ENCODE measurements at regions not wholly inside any gene's neighbourhood (a gene's known extent, or its start where the extent isn't known, plus 50 kb on each side); places are given as distances from the start of the nearest gene placed in this dataset.

DNA sequence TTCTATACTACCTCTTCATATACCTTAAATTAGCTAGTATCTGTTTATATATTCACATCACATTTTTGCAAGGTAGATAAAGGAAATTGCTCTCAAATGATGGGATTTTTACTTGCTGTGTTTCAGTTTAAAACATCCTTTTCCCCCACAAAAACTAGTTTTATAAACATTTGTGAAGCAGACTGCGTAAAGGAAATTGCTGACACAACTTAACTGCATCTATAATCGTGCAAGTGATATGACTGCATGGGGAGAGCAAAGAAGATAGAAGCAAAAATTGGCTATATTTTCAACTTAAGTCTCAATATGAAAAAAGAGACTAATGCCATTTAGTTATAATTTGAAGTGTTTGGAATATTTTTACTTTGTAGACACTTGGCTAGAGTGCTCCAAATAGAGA lies 385.2 kb downstream of the C4orf33 start:
- DNase-seq (ENCODE audit: low read depth) (no peak), FAIRE-seq (no peak)
- TF ChIP-seq, protein P1, sequence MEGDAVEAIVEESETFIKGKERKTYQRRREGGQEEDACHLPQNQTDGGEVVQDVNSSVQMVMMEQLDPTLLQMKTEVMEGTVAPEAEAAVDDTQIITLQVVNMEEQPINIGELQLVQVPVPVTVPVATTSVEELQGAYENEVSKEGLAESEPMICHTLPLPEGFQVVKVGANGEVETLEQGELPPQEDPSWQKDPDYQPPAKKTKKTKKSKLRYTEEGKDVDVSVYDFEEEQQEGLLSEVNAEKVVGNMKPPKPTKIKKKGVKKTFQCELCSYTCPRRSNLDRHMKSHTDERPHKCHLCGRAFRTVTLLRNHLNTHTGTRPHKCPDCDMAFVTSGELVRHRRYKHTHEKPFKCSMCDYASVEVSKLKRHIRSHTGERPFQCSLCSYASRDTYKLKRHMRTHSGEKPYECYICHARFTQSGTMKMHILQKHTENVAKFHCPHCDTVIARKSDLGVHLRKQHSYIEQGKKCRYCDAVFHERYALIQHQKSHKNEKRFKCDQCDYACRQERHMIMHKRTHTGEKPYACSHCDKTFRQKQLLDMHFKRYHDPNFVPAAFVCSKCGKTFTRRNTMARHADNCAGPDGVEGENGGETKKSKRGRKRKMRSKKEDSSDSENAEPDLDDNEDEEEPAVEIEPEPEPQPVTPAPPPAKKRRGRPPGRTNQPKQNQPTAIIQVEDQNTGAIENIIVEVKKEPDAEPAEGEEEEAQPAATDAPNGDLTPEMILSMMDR (IDR thresholded peaks at IDR 0.05; ENCODE audit: insufficient read depth, low read length, severe bottlenecking): no peak
- no peaks in the 10 kb centered on the region for H3K27me3 ChIP-seq (ENCODE audit: control insufficient read depth, insufficient read depth, low read length)
- H3K4me3 ChIP-seq (ENCODE audit: low read depth, low read length): no peak overlapping the region
- H3K36me3 ChIP-seq (ENCODE audit: control insufficient read depth, insufficient read depth, low read length): no peaks in the 10 kb centered on the region

DNA sequence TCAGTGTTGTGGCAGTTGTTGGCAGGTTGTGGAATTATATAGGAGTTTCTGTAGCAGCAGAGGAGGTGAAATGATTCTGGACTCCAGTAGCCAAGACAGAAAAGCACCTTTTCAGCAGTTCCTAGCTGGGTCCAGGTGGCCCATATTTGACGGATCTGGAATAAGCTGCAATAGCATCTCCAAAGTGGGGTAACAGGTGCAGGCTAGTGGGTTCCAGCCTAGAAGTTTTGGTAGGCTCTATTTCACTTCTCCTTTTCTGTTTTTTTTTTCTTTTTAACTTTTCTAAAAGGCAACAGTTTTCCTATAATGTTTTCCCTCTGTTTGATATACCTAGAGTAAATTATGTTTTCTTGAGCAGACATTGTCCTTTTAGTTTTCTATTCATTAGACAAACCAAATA lies 392.5 kb downstream of the C4orf33 start:
- H3K4me3 ChIP-seq (ENCODE audit: low read depth, low read length): no peak overlapping the region
- TF ChIP-seq, protein P1 (IDR thresholded peaks at IDR 0.05; ENCODE audit: insufficient read depth, low read length, severe bottlenecking): no peak
- H3K27me3 ChIP-seq (ENCODE audit: control insufficient read depth, insufficient read depth, low read length): no peaks in the 10 kb centered on the region
- no peaks in the 10 kb centered on the region for H3K36me3 ChIP-seq (ENCODE audit: control insufficient read depth, insufficient read depth, low read length)
- FAIRE-seq (no peak), DNase-seq (ENCODE audit: low read depth) (no peak)

DNA sequence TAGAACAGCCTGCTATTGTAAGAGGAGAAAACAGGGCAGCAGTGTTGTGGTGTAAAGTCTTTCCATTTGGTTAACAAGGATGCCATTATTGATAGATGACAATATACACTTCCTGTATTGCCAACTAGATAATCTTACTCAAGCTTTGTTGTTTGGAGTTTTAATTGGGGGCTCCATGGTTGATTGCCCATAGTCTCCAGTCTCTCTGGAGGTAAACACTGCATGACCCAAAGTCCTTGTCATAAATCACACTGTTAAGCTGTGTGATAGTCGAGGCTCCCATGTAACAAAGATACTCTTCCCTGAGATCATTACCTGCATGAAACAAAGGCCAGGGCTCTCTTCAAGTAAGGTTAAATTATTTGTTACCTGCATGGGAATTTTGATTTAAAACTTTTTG lies 394.6 kb downstream of the C4orf33 start:
- TF ChIP-seq, protein P1 (IDR thresholded peaks at IDR 0.05; ENCODE audit: insufficient read depth, low read length, severe bottlenecking): no peak
- no peaks in the 10 kb centered on the region for H3K36me3 ChIP-seq (ENCODE audit: control insufficient read depth, insufficient read depth, low read length)
- H3K4me3 ChIP-seq (ENCODE audit: low read depth, low read length): no peak overlapping the region
- no peak for FAIRE-seq
- H3K27me3 ChIP-seq (ENCODE audit: control insufficient read depth, insufficient read depth, low read length): no peaks in the 10 kb centered on the region
- no peak for DNase-seq (ENCODE audit: low read depth)

DNA sequence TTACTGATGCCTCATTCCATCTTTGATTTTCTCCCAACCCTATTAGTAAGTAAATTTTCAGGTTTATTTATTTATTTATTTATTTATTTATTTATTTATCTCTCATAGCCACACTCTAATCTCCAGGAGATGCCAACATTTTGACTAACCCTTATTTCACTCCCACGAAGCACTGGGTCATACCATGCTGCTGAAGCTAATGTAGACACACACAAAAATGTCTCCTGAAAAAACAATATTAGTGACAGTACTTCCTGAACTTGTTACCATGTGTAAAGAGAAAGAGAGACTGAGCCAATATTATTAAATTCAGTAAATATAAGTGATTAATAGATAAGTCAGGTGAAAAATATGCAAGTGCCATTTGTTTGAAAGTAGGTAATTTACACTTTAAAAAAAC lies 402.7 kb downstream of the C4orf33 start:
- H3K4me3 ChIP-seq (ENCODE audit: low read depth, low read length): no peak overlapping the region
- DNase-seq (ENCODE audit: low read depth) (no peak), FAIRE-seq (no peak)
- no peaks in the 10 kb centered on the region for H3K36me3 ChIP-seq (ENCODE audit: control insufficient read depth, insufficient read depth, low read length)
- no peaks in the 10 kb centered on the region for H3K27me3 ChIP-seq (ENCODE audit: control insufficient read depth, insufficient read depth, low read length)
- TF ChIP-seq, protein P1 (IDR thresholded peaks at IDR 0.05; ENCODE audit: insufficient read depth, low read length, severe bottlenecking): no peak

DNA sequence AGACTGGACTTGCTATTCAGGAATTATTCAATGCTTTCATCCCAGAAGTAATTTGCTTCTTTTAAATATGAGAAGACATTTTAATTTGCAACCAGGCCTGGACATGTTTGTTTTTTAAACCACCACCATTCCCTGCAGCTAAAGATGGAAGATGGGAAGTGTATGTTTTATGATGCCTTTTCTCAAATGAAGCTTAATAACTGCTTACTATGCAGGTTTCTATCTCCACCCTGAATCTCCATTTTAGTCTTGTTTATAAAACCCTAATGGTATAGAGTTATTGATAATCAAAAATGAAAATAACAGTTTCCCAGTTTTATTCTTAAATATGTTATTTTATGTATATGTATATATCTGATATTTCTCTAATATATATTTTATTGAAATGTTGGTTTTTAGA lies 418.9 kb downstream of the C4orf33 start:
- no peak for FAIRE-seq
- TF ChIP-seq, protein P1 (IDR thresholded peaks at IDR 0.05; ENCODE audit: insufficient read depth, low read length, severe bottlenecking): no peak
- Histone ChIP-seq H3K4me3 (ENCODE audit: low read depth, low read length) (no peak overlapping the region), H3K27me3 (ENCODE audit: control insufficient read depth, insufficient read depth, low read length) (no peaks in the 10 kb centered on the region), H3K36me3 (ENCODE audit: control insufficient read depth, insufficient read depth, low read length) (no peaks in the 10 kb centered on the region)
- DNase-seq (ENCODE audit: low read depth): no peak

DNA sequence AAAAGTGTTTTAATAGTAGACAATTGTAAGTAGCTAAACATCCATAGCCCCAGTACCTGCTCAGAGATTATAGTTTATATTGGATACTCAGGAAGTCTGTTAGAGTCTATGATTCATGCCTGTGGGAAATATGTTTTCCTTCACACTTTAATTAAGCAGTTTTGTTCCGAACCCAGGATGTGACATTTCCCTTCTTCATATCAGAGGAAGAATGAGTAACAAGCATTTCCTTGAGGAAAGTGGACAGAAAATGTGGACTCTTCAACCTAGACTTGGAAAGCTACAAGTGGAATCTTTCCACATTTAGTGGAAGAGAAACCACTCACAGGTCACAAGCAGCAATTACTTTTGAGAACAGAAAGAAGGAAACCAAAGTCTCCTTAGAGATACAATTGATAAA lies 419.4 kb downstream of the C4orf33 start:
- Histone ChIP-seq H3K27me3 (ENCODE audit: control insufficient read depth, insufficient read depth, low read length) (no peaks in the 10 kb centered on the region), H3K4me3 (ENCODE audit: low read depth, low read length) (no peak overlapping the region), H3K36me3 (ENCODE audit: control insufficient read depth, insufficient read depth, low read length) (no peaks in the 10 kb centered on the region)
- TF ChIP-seq, protein P1 (IDR thresholded peaks at IDR 0.05; ENCODE audit: insufficient read depth, low read length, severe bottlenecking): no peak
- FAIRE-seq: no peak
- no peak for DNase-seq (ENCODE audit: low read depth)
